BLaER1 treated with 17β-estradiol and CSF1 and Interleukin-3, amounts not matched to agents 10 nM and 100 nM (cell line): ENCODE measurements at regions not wholly inside any gene's neighbourhood (a gene's known extent, or its start where the extent isn't known, plus 50 kb on each side); places are given as distances from the start of the nearest gene placed in this dataset.
"Not testable (repeated sequence)": the region's sequence is repeated elsewhere in the genome, so short reads cannot be mapped to it uniquely, and the experiment has no call there.

Experiments
- H3K27ac ChIP-seq, 11 experiments: shearing (Covaris generic); formaldehyde crosslinking; 2 replicates each; pipeline ENCODE4 v1.8.1; 2022
- H3K27me3 ChIP-seq, 11 experiments: shearing (Covaris generic); formaldehyde crosslinking; 2 replicates each; pipeline ENCODE4 v1.8.1; 2022
- H3K36me3 ChIP-seq, 11 experiments: shearing (Covaris generic); formaldehyde crosslinking; 2 replicates each; pipeline ENCODE4 v1.8.1; 2022
- H3K4me1 ChIP-seq, 10 experiments: shearing (Covaris generic); formaldehyde crosslinking; 2 replicates each; pipeline ENCODE4 v1.8.1; 2022
- H3K4me2 ChIP-seq, 11 experiments: shearing (Covaris generic); formaldehyde crosslinking; 2 replicates each; pipeline ENCODE4 v1.8.1; 2022
- H3K4me3 ChIP-seq, 10 experiments: shearing (Covaris generic); formaldehyde crosslinking; 2 replicates each; pipeline ENCODE4 v1.8.1; 2022
- H3K9ac ChIP-seq, 11 experiments: shearing (Covaris generic); formaldehyde crosslinking; 2 replicates each; pipeline ENCODE4 v1.8.1; 2022
- H3K9me3 ChIP-seq, 11 experiments: shearing (Covaris generic); formaldehyde crosslinking; replicated peaks in 1 of 11; 2 replicates each; pipeline ENCODE4 v1.8.1; 2022
- H4K20me1 ChIP-seq, 11 experiments: shearing (Covaris generic); formaldehyde crosslinking; 2 replicates each; pipeline ENCODE4 v1.8.1; 2022
- Cebpa-rat ChIP-seq, 11 experiments: shearing (Covaris generic); IDR thresholded peaks; 2 replicates each; pipeline ENCODE4 v1.8.1; 2022

DNA sequence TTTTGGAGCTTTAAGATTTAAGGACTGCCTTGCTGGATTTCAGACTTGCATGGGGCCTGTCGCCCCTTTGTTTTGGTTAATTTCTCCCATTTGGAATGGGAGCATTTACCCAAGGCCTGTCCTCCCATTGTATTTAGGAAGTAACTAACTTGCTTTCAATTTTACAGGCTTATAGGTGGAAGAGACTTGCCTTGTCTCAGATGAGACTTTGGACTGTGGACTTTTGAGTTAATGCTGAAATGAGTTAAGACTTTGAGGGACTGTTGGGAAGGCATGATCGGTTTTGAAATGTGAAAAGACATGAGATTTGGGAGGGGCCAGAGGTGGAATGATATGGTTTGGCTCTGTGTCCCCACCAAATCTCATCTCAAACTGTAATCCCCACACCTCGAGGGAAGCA is 56.5 kb upstream of the TNFSF10 start:
- H4K20me1 ChIP-seq, H3K36me3 ChIP-seq, H3K27me3 ChIP-seq, H3K4me3 ChIP-seq: not testable (repeated sequence)
- peak overlapping the region in 8 of 11 experiments; percentile 55 to 90 (median 72); a peak in 15 of 22 replicates for H3K27ac ChIP-seq
- H3K9me3 ChIP-seq: peaks cover 0 to 33% (median 4%) of the 10 kb centered on the region in 11 experiments; a peak in 8 of 22 replicates
- peak overlapping the region; percentile 21 to 93 (median 79); a peak in 21 of 22 replicates for H3K4me2 ChIP-seq
- peak overlapping the region in 2 of 11 experiments; percentile 67 to 70; a peak in 3 of 22 replicates for H3K9ac ChIP-seq
- peaks cover 22 to 76% (median 49%) of the 10 kb centered on the region in 10 experiments for H3K4me1 ChIP-seq

DNA sequence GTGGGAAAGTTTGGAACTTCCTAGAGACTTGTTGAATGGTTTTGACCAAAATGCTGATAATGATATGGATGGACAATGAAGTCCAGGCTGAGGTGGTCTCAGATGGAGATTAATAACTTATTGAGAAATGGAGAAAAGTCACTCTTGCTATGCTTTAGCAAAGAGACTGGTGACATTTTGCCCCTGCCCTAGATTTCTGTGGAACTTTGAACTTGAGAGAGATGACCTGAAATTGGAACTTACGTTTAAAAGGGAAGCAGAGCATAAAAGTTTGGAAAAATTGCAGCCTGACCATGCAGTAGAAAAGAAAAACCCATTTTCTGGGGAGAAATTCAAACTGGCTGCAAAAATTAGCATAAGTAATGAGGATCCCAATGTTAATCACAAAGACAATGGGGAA is 55.5 kb upstream of the TNFSF10 start:
- not testable (repeated sequence) for H3K27me3 ChIP-seq, H3K4me3 ChIP-seq, H3K36me3 ChIP-seq, H4K20me1 ChIP-seq
- H3K4me2 ChIP-seq: peak overlapping the region in 9 of 11 experiments; percentile 62 to 93 (median 79); a peak in 18 of 22 replicates
- peaks cover 0 to 25% (median 4%) of the 10 kb centered on the region in 11 experiments; a peak in 8 of 22 replicates for H3K9me3 ChIP-seq
- H3K4me1 ChIP-seq: peaks cover 22 to 66% (median 49%) of the 10 kb centered on the region in 10 experiments
- peak overlapping the region in 3 of 11 experiments; percentile 50 to 61 (median 60); a peak in 2 of 22 replicates for H3K9ac ChIP-seq
- H3K27ac ChIP-seq: peak overlapping the region in 9 of 11 experiments; percentile 38 to 90 (median 71); a peak in 14 of 22 replicates

DNA sequence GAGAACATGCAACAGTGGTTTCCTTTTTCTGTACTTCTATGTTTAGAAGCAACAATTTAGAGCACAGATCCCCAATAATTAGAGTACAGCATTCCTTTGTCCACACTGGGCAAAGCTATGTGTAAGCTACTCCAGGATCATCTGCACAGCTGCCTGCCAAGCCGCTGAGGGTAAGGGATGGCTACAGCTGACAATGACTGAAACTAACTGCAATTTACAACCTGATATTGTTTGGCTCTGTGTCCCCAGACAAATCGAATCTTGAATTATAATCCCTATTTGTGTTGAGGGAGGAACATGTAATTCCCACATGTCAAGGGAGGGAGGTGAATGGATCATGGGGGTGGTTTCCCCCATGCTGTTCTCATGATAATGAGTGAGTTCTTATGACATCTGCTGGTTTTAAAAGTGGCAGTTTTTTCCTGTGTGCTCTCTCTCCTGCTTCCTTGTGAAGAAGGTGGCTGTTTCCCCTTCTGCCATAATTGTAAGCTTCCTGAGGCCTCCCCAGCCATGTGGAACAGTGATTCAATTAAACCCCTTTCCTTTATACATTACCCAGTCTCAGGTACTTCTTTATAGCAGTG is 54.8 kb upstream of the TNFSF10 start:
- Histone ChIP-seq H3K27ac (peak overlapping the region in 10 of 11 experiments; percentile 38 to 90 (median 69); a peak in 19 of 22 replicates), H3K4me2 (peak overlapping the region; percentile 43 to 93 (median 79)), H3K9me3 (peaks cover 0 to 25% (median 4%) of the 10 kb centered on the region in 11 experiments; a peak in 8 of 22 replicates), H3K4me1 (peaks cover 22 to 63% (median 49%) of the 10 kb centered on the region in 10 experiments), H3K4me3 (no peak overlapping the region; a peak in 1 of 20 replicates), H3K36me3 (no peaks in the 10 kb centered on the region), H3K27me3 (no peaks in the 10 kb centered on the region), H3K9ac (peak overlapping the region in 10 of 11 experiments; percentile 15 to 61 (median 48); a peak in 14 of 22 replicates), H4K20me1 (no peaks in the 10 kb centered on the region)
- no peak for TF ChIP-seq Cebpa-rat (IDR thresholded peaks at IDR 0.05)

DNA sequence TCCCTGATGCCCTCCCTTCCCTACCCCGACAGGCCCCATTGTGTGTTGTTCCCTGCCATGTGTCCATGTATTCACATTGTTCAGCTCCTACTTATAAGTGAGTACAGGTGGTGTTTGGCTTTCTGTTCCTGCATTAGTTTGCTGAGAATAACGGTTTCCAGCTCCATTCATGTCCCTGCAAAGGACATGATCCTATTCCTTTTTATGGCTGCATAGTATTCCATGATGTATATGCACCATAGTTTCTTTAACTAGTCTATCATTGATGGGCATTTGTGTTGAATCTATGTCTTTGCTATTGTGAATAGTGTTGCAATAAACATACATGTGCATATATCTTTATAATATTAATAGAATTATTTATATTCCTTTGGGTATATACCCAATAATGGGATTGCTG is 52.1 kb upstream of the TNFSF10 start:
- Histone ChIP-seq H3K4me2 (no peak overlapping the region), H3K27ac (no peak overlapping the region), H3K9me3 (peaks cover 6 to 38% (median 17%) of the 10 kb centered on the region in 11 experiments; a peak in 20 of 22 replicates), H3K9ac (no peak overlapping the region), H3K27me3 (no peaks in the 10 kb centered on the region), H3K4me3 (no peak overlapping the region), H4K20me1 (no peaks in the 10 kb centered on the region), H3K4me1 (peaks cover 15 to 38% (median 33%) of the 10 kb centered on the region in 10 experiments), H3K36me3 (peaks cover 0 to 5% (median 0%) of the 10 kb centered on the region in 11 experiments; a peak in 2 of 22 replicates)
- no peak for TF ChIP-seq Cebpa-rat (IDR thresholded peaks at IDR 0.05)

DNA sequence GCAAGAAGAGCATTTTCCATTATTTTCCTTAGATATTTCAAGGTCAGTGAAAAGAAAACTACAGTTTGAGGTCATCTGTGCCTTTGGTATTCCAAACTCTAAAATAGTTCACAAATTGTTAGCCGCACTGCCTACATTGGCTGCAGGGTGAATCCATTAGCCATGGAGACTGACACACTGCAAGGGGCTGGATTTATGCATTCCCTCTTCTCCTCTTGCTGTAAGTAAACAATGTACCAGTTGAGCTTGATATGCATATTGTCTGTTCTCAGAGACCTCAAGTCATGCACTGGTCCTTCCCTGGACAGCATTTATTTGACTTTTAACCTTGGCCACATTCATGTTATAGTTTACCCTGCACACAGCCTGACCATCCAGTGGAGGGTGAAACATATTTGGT is 50.2 kb upstream of the TNFSF10 start:
- Histone ChIP-seq H3K4me1 (peaks cover 6 to 35% (median 24%) of the 10 kb centered on the region in 10 experiments), H3K9ac (no peak overlapping the region), H3K27ac (no peak overlapping the region), H3K27me3 (no peaks in the 10 kb centered on the region), H3K4me2 (no peak overlapping the region), H3K9me3 (peaks cover 7 to 39% (median 17%) of the 10 kb centered on the region in 11 experiments; a peak in 20 of 22 replicates), H3K4me3 (no peak overlapping the region), H3K36me3 (peaks cover 0 to 5% (median 0%) of the 10 kb centered on the region in 11 experiments; a peak in 2 of 22 replicates), H4K20me1 (no peaks in the 10 kb centered on the region)
- no peak for TF ChIP-seq Cebpa-rat (IDR thresholded peaks at IDR 0.05)
